Calu3 (cell line): ENCODE measurements at regions not wholly inside any gene's neighbourhood (a gene's known extent, or its start where the extent isn't known, plus 50 kb on each side); places are given as distances from the start of the nearest gene placed in this dataset.

Experiments
- BruUV-seq: library from RNA; stranded (reverse); fragments of 400-500 nt; replicated peaks from 2 replicates; lab custom pipeline; 2021; lab: Mats Ljungman, UMichigan
- CTCF ChIA-PET: fragments of 300-600 bp; sonication (Branson Sonifier 250); formaldehyde crosslinking; loops from one replicate; lab custom pipeline; 2022; ENCODE audit warnings: antibody characterized with exemption; lab: Charles Lee
- DNase-seq: peaks from one replicate; pipeline ENCODE4 v3.0.0; 2022
- H3K27ac Mint-ChIP-seq: one replicate; pipeline ENCODE4 v1.8.0; 2022; ENCODE audit warnings: mixed read lengths; ENCODE audit not compliant: unreplicated experiment
- H3K27me3 Mint-ChIP-seq: one replicate; pipeline ENCODE4 v1.8.0; 2022; ENCODE audit warnings: mixed read lengths; ENCODE audit not compliant: unreplicated experiment
- H3K36me3 Mint-ChIP-seq: one replicate; pipeline ENCODE4 v1.8.0; 2022; ENCODE audit warnings: mild to moderate bottlenecking, moderate library complexity, mixed read lengths; ENCODE audit not compliant: insufficient read depth, unreplicated experiment
- H3K4me1 Mint-ChIP-seq: one replicate; pipeline ENCODE4 v1.8.0; 2022; ENCODE audit warnings: mild to moderate bottlenecking, low read depth, mixed read lengths; ENCODE audit not compliant: unreplicated experiment
- H3K4me3 Mint-ChIP-seq: one replicate; pipeline ENCODE4 v1.8.0; 2022; ENCODE audit warnings: mild to moderate bottlenecking, low read depth, moderate library complexity, mixed read lengths; ENCODE audit not compliant: unreplicated experiment
- H3K9me3 Mint-ChIP-seq: one replicate; pipeline ENCODE4 v1.8.0; 2022; ENCODE audit warnings: low read depth, mixed read lengths; ENCODE audit not compliant: unreplicated experiment
- intact Hi-C: fragments of 100-400 bp; cut with micrococcal nuclease; formaldehyde crosslinking; loops from one replicate; pipeline ENCODE4 v1.10.0; 2022; ENCODE audit not compliant: unreplicated experiment
- TF ChIP-seq, protein P1 (sequence below): fragments of 200-600 bp; IDR thresholded peaks from one replicate; pipeline ENCODE4 v1.8.0; 2022; ENCODE audit warnings: antibody characterized with exemption; ENCODE audit not compliant: unreplicated experiment

DNA sequence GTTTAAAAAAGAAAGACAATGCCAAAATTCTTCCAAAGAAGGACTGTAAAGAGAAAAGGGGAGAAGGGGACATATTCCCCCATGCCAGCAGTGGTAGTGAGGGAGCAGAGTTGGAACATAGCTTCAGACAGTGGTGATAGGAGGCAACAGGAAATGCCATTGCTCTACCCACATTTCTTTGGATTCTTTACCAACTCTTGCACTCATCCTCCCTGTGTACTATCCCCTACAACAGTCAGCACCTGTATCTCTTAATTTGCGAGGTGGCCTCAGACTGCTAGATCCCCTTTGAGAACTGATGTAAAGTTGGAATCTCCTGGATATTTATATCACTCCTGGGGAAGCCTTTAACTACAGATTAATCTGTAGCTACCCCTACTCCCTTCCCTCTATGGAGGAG is 320.6 kb upstream of the PTGER4 start:
- H3K4me3 Mint-ChIP-seq: no peak overlapping the region
- H3K27me3 Mint-ChIP-seq: no peaks in the 10 kb centered on the region
- no peaks in the 10 kb centered on the region for H3K36me3 Mint-ChIP-seq
- TF ChIP-seq, protein P1, sequence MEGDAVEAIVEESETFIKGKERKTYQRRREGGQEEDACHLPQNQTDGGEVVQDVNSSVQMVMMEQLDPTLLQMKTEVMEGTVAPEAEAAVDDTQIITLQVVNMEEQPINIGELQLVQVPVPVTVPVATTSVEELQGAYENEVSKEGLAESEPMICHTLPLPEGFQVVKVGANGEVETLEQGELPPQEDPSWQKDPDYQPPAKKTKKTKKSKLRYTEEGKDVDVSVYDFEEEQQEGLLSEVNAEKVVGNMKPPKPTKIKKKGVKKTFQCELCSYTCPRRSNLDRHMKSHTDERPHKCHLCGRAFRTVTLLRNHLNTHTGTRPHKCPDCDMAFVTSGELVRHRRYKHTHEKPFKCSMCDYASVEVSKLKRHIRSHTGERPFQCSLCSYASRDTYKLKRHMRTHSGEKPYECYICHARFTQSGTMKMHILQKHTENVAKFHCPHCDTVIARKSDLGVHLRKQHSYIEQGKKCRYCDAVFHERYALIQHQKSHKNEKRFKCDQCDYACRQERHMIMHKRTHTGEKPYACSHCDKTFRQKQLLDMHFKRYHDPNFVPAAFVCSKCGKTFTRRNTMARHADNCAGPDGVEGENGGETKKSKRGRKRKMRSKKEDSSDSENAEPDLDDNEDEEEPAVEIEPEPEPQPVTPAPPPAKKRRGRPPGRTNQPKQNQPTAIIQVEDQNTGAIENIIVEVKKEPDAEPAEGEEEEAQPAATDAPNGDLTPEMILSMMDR: no peak
- H3K4me1 Mint-ChIP-seq: no peaks in the 10 kb centered on the region
- DNase-seq: no peak
- no peaks in the 10 kb centered on the region for H3K9me3 Mint-ChIP-seq
- H3K27ac Mint-ChIP-seq: no peak overlapping the region
- intact Hi-C loops: no loop called here
- CTCF ChIA-PET: no interaction called here
- BruUV-seq: no TSS peak

DNA sequence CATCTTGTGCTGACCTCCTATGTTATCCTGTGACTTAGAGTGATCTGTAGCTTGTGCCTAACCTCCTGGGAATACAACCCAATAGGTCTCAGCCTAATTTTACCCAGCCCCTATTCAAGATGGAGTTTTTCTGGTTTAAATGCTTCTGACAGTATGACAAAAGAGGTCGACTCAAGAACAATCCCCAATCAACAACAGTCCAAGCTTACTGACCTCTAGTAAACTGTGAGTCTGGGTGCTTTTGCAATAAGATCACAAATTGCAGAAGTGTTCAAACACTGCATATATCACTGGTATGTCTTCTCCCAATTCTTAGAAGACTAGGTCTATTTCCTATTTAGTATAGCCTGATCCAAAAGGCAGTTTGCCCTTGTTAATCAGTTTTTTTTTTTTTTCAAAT is 323.5 kb upstream of the PTGER4 start:
- BruUV-seq: no TSS peak
- CTCF ChIA-PET: no interaction called here
- Mint-ChIP-seq H3K36me3 (no peaks in the 10 kb centered on the region), H3K9me3 (no peaks in the 10 kb centered on the region), H3K4me1 (no peaks in the 10 kb centered on the region), H3K27ac (no peak overlapping the region), H3K27me3 (no peaks in the 10 kb centered on the region), H3K4me3 (no peak overlapping the region)
- intact Hi-C loops: no loop called here
- TF ChIP-seq, protein P1: no peak
- DNase-seq: no peak

DNA sequence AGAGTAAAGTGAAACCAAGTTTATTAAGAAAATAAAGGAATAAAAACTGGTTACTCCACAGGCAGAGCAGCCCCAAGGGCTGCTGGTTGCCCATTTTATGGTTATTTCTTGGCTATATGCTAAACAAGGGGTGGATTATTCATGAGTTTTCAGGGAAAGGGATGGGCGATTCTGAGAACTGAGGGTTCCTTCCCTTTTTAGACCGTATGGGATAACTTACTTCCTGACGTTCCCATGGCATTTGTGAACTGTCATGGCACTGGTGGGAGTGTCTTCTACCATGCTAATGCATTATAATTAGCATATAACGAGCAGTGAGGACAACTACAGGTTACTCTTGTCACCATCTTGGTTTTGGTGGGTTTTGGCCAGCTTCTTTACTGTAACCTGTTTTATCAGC is 323.9 kb upstream of the PTGER4 start:
- no peaks in the 10 kb centered on the region for H3K27me3 Mint-ChIP-seq
- BruUV-seq: no TSS peak
- H3K9me3 Mint-ChIP-seq: no peaks in the 10 kb centered on the region
- CTCF ChIA-PET: no interaction called here
- H3K36me3 Mint-ChIP-seq: no peaks in the 10 kb centered on the region
- no peak overlapping the region for H3K4me3 Mint-ChIP-seq
- TF ChIP-seq, protein P1: no peak
- no peak for DNase-seq
- intact Hi-C loops: no loop called here
- no peaks in the 10 kb centered on the region for H3K4me1 Mint-ChIP-seq
- no peak overlapping the region for H3K27ac Mint-ChIP-seq

DNA sequence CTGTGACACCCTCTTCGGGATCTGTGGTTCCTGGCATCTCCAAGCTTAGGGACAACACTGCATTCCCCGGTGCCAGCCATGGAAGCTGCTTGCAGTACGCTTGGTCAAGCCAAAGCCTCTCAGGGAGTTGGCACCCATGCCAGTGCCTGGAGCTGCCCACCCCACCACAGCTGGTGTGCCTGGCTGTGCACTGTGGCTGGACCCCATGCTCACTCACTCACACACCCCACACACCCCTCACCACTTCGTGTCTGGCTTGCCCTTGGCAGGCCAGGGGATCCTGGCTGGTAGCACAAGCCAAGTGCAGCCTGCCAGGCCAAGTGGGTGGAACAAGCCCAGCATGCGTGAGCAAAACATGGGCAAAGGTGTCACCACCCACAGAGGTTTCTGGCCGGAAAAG is 324.5 kb upstream of the PTGER4 start:
- no peaks in the 10 kb centered on the region for H3K4me1 Mint-ChIP-seq

More for the DNA sequence above, 324.5 kb upstream of the PTGER4 start:
- Mint-ChIP-seq H3K9me3 (no peaks in the 10 kb centered on the region), H3K36me3 (no peaks in the 10 kb centered on the region), H3K27me3 (no peaks in the 10 kb centered on the region), H3K27ac (no peak overlapping the region), H3K4me3 (no peak overlapping the region)
- CTCF ChIA-PET: no interaction called here
- no TSS peak for BruUV-seq
- no peak for DNase-seq
- TF ChIP-seq, protein P1: no peak
- intact Hi-C loops: no loop called here
